GM18519 (cell line): ENCODE measurements at regions not wholly inside any gene's neighbourhood (a gene's known extent, or its start where the extent isn't known, plus 50 kb on each side); places are given as distances from the start of the nearest gene placed in this dataset.

Source experiments
- ATAC-seq: cut with Tn5 transposase; IDR thresholded peaks from one replicate; pipeline ENCODE4 v1.9.1; 2021; ENCODE audit warnings: mild to moderate bottlenecking, moderate library complexity; ENCODE audit not compliant: unreplicated experiment, low FRiP score

DNA sequence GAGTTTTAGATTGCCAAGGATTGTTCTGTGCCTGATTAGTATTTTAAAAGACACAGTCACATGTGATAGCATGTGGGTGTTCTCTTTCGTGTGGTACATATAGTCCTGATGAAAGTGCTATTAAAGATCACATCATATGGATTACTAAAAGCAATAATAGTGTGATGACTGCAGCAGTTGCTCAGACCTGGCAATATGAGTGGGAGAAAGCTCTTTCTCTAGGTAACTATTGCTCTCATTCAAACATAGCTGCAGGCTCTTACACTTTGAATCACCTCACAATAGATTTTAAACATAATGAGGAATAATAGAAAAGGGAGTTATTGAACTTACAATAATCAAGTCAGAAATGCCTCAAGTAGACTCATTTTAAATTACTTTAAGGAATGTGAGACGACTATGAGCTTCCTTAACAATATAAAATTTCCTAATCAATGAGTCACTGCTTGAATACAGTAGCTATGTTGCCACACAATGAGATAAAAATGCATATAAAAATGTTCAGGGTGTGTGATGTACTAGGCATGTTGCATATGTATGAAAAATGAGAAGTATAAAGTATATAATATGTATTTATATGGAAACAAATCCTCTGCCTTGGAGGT is 452.1 kb downstream of the TMX3 start:
- no peak for ATAC-seq

DNA sequence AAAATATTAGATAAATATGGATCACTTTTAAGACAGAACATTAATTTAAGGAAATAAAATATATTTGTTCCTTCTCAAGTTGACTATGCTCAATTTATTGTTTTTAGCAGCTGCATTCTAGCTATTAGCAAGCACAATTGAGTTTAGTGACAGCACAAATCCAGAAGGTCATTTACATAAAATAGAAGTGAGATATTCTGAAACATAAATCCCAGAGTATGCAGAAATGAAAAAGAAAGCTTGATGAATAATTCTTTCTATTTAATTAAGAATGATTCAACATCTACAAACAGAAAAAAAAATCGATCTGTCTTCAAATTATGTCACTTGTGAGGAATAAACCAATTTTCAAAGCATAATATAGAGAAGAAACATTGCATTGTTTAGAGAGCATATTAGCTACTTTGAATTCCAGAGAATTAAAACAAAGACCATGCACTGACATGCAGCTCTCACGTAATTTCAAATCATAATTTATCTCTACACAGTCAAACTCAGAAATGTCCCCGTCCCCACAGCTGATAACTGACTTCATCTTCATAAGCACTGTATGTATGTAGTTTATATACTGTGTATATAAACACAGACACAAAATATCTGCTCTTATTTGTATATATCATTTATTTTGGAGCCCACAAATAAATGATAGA is 458.4 kb downstream of the TMX3 start:
- no peak for ATAC-seq

- no peak for ATAC-seq
These were observed 470.1 kb downstream of the TMX3 start for GRCh38 chr18:68244786-68245185.

DNA sequence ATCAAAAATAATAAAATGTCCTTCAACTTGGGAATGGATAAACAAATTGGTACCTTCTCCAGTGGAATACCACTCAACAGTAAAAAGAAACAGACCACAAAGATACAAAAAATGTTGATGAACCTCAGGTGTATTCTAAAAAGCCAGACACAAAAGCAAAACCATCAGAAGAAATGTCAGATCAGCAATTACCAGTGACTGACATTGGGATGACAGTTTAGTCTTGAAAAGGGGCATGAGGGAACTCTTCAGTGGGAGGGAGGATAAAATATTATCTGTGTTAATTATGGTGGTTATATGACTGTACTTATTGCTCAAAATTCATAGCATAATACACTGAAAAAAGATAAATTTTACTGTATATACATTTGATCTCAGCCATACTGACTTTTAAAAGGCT is 473.0 kb downstream of the TMX3 start:
- ATAC-seq: no peak

DNA sequence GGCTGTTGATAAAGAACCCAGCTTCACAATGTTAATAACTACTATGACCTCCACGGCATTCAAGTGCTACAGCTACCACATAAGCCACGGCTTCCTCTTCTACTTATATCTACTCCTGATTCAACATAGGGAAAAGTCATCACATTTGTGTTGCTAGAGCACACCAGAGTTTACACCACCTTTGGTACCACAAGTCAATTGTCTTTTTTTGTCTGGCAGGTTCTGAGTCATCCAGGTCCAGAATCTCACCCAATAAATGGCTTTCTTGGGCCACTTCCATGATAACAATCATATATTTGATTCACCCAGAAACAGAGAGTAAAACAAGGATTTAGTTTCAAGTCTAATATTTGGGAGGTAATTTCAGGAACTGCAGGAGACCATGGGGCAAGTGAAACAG is 480.2 kb downstream of the TMX3 start:
- no peak for ATAC-seq

- ATAC-seq: no peak
These were observed 480.8 kb downstream of the TMX3 start for GRCh38 chr18:68234131-68234530.

- ATAC-seq: no peak
These were observed 481.9 kb downstream of the TMX3 start for GRCh38 chr18:68233018-68233417.

DNA sequence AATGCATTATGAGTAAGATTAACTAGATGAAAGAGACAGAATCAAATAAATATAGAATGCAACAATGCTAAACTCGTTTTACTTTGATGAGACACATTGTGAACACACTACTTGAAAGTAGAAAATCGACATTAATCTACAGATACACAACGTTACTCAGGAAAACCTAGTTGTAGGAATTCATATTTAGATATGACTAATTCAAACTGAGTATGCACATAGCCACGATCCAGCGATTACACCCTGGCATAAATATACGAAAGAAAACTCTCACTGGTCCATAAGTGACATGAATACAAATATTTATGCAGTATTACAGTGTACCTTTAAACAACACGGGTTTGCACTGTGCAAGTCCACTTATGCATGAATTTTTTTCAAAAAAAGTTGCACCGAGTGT is 485.6 kb downstream of the TMX3 start:
- no peak for ATAC-seq

DNA sequence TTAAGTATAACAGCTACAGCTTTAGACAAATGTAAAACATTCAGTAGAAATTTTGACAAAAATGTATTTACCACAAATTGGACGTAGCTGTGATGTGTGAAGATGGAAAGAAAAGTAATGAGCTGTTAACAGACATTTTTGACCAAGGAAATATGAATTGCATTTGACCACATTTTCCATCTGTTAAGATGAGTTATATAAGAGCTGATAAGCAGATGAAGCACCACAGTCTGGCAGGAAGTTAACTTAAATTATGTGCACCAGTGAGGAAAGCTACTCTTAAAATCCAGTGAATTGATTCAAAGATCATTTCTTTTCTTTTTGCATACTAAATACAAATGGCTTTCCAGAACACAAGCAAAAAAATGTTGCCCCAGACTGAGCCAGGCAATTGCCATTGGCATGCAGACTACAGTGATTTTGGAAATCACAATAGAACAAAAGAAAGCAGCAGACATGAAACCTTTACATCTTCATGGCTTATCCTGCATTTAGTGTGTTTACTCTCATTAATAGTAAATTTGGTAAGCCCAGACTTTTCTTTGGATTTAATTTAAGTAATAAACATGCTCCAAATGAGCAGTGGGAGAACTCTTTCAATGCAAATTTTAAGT is 493.7 kb downstream of the TMX3 start:
- ATAC-seq: no peak

DNA sequence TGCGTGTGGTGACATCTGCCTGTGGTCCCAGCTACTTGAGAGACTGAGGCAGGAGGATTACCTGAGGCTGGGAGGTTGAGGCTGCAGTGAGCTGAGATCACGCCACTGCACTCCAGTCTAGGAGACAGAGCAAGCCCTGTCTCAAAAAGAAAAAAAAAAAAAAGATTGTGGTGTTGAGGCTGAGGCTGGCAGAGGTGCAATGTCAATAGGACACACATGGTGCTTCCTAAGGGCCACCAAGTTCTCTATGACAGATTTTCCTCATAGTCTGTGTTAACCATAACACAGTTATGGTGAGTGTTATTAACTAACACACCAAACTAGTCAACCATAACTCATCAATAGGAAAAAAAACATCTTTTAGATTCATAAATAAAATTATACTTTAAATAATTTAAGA is 494.4 kb downstream of the TMX3 start:
- ATAC-seq: no peak

- ATAC-seq: no peak
These were observed 495.0 kb downstream of the TMX3 start for GRCh38 chr18:68219872-68220271.

DNA sequence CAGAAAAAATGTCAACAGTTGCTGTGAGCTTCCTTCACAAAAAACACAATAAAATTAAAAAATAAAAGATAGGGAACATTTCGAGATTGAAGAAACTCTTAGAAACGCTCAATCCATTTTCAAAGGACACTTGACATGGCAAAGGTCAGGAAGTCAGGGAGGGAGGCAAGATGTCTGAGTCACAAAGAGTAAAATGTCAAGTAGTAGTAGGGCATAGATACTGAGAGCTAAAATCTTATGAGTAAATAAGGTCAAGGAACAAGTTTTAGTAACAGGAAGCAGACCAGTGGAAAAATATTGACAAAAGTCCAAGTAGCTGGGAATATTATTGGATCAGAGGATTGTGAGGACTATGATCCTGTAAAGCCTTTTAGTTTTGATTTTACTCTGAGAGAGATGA is 495.6 kb downstream of the TMX3 start:
- no peak for ATAC-seq

DNA sequence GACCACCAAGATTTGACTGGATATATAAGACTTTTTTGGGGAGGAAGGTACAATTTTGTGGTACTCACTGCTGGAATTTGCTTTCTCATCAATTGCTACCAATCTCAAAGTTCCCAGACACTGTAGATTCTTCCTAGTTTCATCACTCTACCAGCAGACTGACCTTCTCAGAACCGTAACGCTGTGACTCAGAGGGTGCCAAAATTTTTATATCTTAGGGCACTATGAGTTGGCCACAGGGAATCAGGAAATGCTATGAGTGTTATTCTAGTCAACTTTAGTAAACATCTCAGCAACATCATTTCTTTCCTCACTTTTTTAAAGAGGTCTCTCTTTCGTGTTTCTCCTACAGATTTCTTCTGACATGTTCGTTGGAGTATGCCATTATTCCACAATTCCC is 499.0 kb downstream of the TMX3 start:
- no peak for ATAC-seq

GRCh38 chr18:68186039-68186438 is 528.9 kb downstream of the TMX3 start:
- ATAC-seq: no peak

GRCh38 chr18:68181956-68182355 is 533.0 kb downstream of the TMX3 start:
- ATAC-seq: no peak

DNA sequence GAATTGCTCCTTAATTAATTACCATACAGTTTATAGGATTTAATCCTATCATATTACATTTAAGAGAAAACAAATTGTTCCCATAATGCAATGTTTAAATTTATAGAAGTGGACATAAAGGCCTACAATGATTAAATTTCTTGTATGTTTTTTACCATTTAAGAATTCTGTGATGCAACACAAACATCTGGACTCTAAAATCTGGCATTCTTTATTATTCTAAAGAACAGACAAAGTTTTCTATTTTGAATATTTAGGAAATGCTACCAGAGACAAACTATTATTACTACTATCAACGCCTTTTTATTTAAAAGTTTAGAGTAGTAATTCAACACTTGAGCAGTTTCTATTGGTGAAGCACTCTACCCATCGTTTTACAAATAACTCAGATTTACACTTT is 535.1 kb downstream of the TMX3 start:
- ATAC-seq: no peak

DNA sequence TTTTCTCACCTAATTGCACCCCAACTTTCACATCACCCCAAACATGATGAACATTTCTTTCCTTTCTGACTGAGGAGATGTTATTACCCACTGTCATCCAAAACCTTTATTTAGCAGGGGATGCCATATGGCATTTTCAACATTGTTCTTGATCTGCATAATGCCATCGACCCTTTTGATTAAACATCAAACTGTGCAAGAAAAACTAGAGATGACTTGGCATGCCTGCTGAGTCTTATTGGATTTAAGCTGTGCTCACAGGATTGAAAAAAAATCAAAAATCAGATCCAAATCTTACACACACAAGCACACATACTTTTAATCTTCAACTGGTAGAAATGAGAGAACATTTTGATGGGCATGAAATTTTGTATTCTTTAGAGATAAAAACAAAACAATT is 536.0 kb downstream of the TMX3 start:
- ATAC-seq: no peak

DNA sequence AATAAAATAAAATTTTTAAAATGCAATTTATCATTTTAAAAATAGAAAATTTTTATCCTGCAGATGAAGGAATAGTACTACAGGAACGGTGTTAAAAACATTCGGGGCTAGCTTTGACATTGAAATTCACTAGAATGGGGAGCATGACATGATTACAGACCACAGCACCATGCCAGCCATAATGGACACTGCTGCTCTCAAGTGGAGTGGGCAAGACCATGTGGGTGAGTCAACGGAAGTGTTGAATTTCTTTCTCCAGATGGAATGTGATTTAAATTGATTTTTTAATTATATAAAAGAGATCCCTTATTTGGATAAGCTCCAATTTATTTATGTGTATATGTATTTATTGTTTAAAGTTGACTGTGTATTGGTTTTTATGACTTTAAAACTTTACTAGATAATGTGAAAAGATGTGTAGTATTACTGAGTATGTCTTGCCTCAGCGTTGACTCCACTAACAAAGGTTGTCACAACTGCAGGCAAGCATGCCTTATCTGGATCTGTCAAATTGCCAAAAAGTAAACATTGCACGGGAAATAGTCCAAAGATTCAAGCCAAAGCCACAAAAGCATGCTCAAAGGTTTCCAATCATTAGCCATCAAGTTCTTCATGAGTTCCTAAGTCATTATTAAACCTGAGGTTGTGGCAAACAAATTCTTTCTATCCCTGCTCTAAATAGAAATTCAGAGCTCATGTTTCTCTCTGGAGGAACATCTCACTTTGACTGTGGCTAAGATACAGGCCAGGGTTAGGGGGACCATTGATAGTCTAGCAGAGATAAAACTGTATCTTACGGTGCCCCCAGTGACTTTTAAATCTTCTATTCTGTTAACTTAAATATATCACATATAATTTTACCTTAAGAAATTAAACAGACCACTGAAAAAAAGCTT is 536.9 kb downstream of the TMX3 start:
- ATAC-seq: no peak

DNA sequence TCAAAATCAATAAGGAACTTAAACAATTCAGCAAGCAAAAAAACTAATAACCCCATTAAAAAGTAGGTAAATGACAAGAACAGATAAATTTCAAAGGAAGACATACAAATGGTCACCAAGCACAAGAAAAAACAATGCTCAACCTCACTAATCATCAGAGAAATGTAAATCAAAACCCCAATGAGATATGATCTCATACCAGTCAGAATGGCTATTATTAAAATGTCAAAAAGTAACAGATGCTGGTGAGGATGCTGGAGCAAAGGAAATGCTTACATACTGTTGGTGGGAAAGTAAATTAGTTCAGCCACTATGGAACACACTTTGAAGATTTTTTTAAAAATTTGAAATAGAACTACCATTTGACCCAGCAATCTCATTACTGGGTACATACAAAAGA is 538.0 kb downstream of the TMX3 start:
- no peak for ATAC-seq

DNA sequence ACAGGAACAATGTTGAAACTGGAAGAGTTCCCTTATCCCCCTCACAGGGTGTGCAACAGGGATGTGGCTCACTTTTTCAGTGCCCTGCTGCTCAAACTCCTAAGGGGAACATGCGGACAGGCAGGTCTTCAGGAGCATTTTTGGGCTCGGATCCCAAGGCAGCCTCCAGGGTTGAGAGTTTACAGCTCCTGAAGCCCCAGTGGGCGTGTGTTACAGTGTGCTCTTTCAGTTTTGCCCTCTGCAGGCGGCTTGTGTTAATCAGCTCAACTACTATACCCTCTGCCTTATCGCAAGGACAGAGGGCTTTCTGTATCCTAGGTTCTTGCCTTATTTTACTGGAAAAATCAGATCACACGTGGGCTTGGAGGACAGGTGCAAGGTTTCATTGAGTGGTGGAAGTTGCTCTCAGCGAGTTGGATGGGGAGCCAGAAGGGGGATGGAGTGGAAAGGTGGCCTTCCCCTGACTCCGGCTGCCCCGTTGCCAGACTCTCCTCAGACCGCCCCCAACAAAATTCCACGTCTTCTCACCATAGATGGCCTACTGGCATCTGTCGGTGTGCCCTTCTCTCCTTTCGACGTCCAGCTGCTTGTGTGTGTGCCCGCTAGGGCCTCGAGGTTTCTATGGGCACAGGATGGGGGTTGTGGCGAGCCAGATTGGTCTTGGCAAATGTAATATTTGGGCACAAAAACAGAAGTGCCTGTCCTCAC is 541.9 kb downstream of the TMX3 start:
- ATAC-seq: no peak

DNA sequence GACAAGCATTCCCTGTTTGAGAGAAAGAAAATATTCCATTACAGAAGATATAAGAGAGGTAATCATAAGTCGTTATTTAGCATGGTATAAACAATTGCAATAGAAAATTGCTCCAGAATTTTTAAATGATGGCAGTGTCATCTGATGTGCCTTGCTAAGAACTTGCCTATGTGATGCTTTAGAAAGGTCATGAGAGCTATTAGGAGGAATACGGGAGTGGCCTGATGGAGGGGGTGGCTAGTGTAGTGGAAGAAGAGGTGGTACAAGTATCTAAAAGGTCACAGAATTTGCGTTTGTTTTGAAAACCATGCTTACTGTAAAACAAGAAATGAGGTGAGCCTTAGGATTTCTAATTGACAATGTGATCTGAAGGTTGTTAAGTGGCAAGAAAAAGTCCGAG is 550.0 kb downstream of the TMX3 start:
- ATAC-seq: no peak
